ENCODE measurements at regions not wholly inside any gene's neighbourhood (a gene's known extent, or its start where the extent isn't known, plus 50 kb on each side); places are given as distances from the start of the nearest gene placed in this dataset.

DNA sequence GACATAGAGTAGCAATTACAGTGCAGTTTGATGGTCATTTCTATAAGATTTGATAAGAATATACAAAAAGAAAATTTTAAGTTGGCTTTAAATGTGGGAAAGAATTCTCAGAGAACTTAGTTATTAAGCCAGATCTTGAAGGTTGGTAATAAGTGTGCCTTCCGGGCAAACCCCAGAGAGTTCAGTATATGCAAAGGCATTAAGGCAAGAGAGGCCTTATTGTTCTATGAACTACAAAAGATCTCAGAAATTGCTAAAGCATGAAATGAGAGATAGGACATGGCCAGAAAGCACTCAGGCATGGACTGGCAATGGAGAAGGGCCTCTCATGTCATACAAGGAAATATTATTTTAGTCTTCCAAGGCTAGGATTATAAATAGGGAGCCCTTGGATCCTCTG, 390.2 kb upstream of the C1orf87 start:
- no peaks in the 10 kb centered on the region for H3K27me3 Mint-ChIP-seq
- no peak for ATAC-seq
- no peak overlapping the region for H3K4me3 Mint-ChIP-seq

DNA sequence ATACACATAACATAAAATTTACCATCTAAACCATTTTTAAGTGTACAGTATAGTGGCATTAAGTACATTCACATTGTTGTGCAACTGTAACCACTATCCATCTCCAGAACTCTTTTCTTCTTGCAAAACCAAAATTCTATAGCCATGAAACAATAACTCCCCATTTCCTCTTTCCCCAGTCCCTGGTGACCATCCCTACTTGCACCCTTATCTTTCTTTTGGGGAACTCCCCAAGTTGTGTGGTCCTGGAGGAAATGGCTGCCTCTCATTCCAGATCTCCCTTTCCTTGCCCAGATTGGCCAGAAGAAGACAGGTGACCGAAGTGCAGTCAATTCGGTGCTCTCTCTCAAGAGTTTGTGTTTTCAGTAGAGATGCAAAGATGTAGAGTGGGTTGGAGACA, 389.6 kb upstream of the C1orf87 start:
- H3K27ac Mint-ChIP-seq = no peak overlapping the region
- ATAC-seq = no peak
- no peak overlapping the region for H3K4me3 Mint-ChIP-seq
- no peaks in the 10 kb centered on the region for H3K4me1 Mint-ChIP-seq
- no peaks in the 10 kb centered on the region for H3K36me3 Mint-ChIP-seq
- H3K9me3 Mint-ChIP-seq = peaks cover 11% of the 10 kb centered on the region
- no peaks in the 10 kb centered on the region for H3K27me3 Mint-ChIP-seq

More for the DNA sequence above, 390.2 kb upstream of the C1orf87 start:
- H3K4me1 Mint-ChIP-seq = no peaks in the 10 kb centered on the region
- H3K9me3 Mint-ChIP-seq = peaks cover 11% of the 10 kb centered on the region
- H3K36me3 Mint-ChIP-seq = no peaks in the 10 kb centered on the region
- H3K27ac Mint-ChIP-seq = no peak overlapping the region

DNA sequence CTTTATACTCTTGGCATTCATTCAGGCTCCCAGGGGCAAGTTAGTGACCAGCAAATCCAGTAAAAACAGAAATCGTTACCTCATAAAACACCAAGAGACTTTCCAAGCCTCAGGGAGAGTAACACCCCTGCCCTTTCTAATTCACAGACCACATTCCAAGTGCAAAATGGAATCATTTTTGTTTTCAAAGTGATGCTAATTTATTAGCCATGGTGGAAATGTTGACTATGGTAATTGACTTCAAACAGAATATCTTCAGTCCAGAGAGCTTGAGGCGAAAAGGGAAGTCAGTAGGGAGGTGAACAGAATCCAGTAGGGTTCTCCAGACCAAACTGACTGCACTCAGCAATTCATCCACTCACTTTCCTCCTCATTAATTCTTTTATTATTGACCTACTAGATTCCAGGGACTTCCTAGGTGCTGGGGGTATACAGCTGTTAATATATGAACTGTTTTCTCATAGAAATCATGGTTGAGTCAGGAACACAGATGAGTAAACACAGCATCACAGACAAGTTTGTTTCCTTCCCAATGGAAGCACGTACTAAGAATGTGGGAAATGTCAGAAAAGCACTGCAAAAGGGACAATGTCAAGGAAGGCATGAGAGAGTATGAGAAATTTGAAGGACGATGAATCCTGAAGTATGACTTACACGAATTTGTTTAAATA, 388.5 kb upstream of the C1orf87 start:
- Mint-ChIP-seq H3K9me3 (peaks cover 11% of the 10 kb centered on the region), H3K27ac (no peak overlapping the region), H3K4me3 (no peak overlapping the region), H3K36me3 (no peaks in the 10 kb centered on the region), H3K27me3 (no peaks in the 10 kb centered on the region), H3K4me1 (no peaks in the 10 kb centered on the region)
- no peak for ATAC-seq

DNA sequence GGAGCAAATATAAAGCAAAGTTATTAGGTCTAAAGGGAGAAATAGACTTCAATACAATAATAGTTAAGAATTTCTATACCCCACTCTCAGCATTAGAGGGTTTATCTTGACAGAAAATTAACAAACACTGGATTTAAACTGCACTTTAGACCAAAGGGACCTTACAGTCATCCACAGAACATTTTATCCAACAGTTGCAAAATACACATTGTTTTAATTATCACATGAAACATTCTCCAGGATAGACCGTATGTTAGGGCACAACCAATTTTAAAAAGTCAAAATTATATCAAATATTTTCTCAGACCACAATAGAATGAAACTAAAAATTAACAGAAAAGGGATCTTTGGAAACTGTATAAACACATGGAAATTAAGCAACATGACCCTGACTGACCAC, 384.5 kb upstream of the C1orf87 start:
- Mint-ChIP-seq H3K4me3 (no peak overlapping the region), H3K36me3 (no peaks in the 10 kb centered on the region), H3K4me1 (no peaks in the 10 kb centered on the region), H3K27me3 (no peaks in the 10 kb centered on the region), H3K9me3 (peaks cover 11% of the 10 kb centered on the region), H3K27ac (no peak overlapping the region)
- no peak for ATAC-seq

DNA sequence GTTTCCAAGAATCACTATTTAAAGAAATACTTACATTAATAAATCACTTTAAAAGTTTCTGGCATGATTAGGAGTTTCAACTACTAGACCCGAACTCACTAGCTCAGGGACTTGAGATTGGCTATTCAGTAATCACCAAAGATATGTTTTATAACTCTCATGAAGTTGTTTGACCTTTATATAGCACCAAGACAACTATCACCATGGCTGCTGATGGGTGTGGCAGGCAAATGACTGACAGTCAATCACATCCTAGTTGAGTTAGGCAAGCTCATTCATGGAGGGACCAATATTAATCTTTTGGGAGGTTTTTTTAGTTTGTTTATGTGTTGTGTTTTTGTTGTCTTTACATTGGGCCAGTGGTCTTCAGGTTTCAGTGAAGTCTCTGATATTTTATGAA, 376.3 kb upstream of the C1orf87 start:
- Mint-ChIP-seq H3K36me3 (no peaks in the 10 kb centered on the region), H3K4me1 (no peaks in the 10 kb centered on the region), H3K27me3 (no peaks in the 10 kb centered on the region), H3K4me3 (no peak overlapping the region), H3K27ac (no peak overlapping the region), H3K9me3 (no peaks in the 10 kb centered on the region)
- ATAC-seq = no peak

DNA sequence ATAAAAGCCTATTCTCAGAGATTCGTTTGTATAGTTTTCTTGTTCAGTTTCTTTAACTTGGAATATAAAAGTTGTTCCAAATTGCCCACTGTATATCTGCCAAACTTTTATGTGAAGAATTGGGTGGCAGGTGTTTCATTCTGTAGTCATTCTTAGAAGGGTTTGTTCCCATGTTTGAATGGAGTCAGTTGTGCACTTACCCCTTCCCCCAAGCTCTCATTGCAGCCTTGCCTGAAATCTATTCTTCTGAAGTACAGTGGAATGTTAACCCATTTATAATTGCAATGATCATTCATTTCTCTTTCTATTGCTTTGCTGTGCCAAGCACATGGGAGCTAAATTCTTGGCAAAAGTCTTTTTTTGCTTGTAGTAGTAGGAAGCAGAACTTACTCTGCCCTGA, 375.3 kb upstream of the C1orf87 start:
- H3K27me3 Mint-ChIP-seq = no peaks in the 10 kb centered on the region
- no peaks in the 10 kb centered on the region for H3K4me1 Mint-ChIP-seq

DNA sequence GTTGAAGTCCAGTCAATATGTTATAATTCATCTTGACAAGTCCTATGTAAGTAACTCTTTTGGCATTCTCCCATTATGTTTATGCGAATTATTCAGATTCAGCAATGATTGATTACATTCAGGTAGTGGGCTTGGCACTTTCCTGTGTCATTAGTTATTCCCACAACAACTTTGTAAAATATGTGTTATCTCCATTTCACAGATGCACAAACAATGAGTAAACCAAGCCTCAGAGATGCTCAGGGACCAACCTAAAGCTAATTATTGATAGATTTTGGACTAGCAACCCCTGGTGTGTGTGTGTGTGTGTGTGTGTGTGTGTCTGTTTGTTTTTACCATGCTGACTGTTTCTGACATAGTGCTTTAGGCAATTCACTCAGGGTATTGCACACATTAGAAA, 371.1 kb upstream of the C1orf87 start:
- no peak overlapping the region for H3K4me3 Mint-ChIP-seq
- peaks cover 2% of the 10 kb centered on the region for H3K9me3 Mint-ChIP-seq
- no peaks in the 10 kb centered on the region for H3K4me1 Mint-ChIP-seq
- ATAC-seq = no peak
- no peak overlapping the region for H3K27ac Mint-ChIP-seq
- no peaks in the 10 kb centered on the region for H3K36me3 Mint-ChIP-seq
- no peaks in the 10 kb centered on the region for H3K27me3 Mint-ChIP-seq

More for the DNA sequence above, 375.3 kb upstream of the C1orf87 start:
- Mint-ChIP-seq H3K9me3 (no peaks in the 10 kb centered on the region), H3K36me3 (no peaks in the 10 kb centered on the region), H3K4me3 (no peak overlapping the region), H3K27ac (no peak overlapping the region)
- ATAC-seq = no peak

DNA sequence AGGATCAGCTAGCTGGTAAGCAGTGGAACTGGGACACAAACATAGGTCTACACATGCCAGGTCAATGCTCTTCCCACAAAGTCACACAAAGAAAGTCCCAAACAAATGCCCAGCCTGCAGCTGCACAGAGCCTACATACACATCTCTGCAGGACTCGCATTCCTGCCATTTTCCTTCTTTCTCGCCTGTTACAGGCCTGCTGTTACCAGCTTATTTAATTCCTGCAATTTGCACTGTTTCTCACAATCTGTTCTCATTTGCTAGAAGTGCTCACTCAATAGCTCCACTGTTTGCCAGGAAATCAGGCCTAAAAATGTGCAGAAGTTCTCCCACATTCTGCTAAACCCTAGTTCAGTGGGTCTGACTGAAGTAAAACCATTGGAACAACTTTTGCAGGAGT, 362.6 kb upstream of the C1orf87 start:
- ATAC-seq = no peak
- Mint-ChIP-seq H3K27me3 (no peaks in the 10 kb centered on the region), H3K4me3 (no peak overlapping the region), H3K9me3 (peaks cover 22% of the 10 kb centered on the region), H3K27ac (no peak overlapping the region), H3K36me3 (no peaks in the 10 kb centered on the region), H3K4me1 (no peaks in the 10 kb centered on the region)

DNA sequence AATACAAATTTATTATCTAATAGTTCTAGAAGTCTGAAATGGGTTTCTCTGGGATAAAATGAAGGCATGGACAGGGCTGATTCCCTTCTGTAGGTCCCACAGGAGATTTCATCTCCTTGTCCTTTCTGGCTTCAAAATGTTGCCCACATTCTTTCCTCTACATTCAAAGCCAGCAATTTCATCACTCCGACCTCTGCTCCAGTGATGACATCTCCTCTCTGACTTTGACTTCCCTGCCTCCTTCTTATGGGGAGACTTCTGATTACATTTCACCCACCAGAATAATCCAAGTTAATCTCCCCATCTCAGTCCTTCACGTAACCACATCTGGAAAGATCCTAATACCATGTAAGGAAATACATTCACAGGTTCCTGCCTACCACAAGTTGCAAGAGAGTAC, 358.0 kb upstream of the C1orf87 start:
- Mint-ChIP-seq H3K4me3 (no peak overlapping the region), H3K27me3 (no peaks in the 10 kb centered on the region), H3K4me1 (no peaks in the 10 kb centered on the region), H3K27ac (no peak overlapping the region), H3K36me3 (no peaks in the 10 kb centered on the region), H3K9me3 (peaks cover 17% of the 10 kb centered on the region)
- no peak for ATAC-seq

DNA sequence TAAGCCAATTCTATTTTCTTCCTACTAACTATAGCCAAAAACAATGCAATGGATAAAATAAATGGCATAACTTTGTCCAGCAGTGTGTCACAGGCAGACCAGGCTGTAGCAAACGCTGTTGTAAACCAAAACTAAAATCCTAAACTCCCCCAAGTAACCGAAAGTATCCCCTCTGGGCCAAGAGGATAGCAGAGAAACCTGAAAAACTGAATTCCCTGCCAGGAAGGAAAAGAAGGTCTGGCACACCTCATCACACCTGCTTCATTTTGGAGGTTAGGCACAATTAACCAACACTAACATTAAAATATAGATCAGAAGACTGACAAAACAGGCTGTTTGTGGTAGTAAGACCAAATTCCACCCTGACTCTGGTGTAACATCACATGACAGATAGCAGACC, 356.8 kb upstream of the C1orf87 start:
- no peaks in the 10 kb centered on the region for H3K27me3 Mint-ChIP-seq
- H3K4me3 Mint-ChIP-seq = no peak overlapping the region
- no peaks in the 10 kb centered on the region for H3K4me1 Mint-ChIP-seq
- peaks cover 14% of the 10 kb centered on the region for H3K9me3 Mint-ChIP-seq
- no peak for ATAC-seq
- H3K36me3 Mint-ChIP-seq = no peaks in the 10 kb centered on the region
- H3K27ac Mint-ChIP-seq = no peak overlapping the region

DNA sequence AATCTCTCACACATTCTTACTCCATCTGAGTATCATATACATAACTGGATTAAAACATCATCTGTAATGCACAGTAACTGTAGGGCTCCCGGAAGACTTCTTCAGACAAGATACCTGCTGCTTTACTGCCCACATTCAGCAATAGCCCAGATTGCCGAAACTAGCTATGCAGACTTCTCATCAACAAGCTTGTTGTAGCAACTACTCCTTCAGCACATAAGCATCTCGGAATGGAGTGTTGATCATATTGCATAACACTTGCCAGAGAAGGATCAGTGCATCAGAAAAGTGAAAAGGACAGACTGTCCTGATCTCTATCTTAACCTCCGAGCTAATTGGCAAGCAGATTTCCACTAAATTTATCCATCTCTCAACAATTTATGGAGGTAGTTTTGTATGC, 354.6 kb upstream of the C1orf87 start:
- no peaks in the 10 kb centered on the region for H3K36me3 Mint-ChIP-seq
- no peak overlapping the region for H3K4me3 Mint-ChIP-seq
- H3K27me3 Mint-ChIP-seq = no peaks in the 10 kb centered on the region
- H3K9me3 Mint-ChIP-seq = peaks cover 7% of the 10 kb centered on the region
- H3K4me1 Mint-ChIP-seq = no peaks in the 10 kb centered on the region
- no peak overlapping the region for H3K27ac Mint-ChIP-seq
- no peak for ATAC-seq

DNA sequence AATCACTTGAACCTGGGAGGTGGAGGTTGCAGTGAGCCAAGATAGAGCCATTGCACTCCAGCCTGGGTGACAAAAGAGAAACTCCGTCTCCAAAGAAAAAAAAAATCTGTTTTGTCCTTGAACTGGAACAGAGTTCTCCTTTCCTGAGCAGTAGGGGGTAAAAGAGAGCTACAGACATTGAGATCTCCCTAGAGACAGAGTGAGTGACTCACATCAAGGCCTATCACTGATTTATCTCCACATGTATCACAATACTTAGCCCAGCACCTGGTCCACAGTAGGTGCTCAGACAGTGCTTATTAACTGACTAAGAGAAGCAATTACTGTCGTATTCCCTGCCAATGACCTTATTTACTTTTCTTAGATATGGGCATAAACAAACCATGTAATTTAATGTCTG, 354.1 kb upstream of the C1orf87 start:
- Mint-ChIP-seq H3K4me3 (no peak overlapping the region), H3K4me1 (no peaks in the 10 kb centered on the region), H3K27me3 (no peaks in the 10 kb centered on the region), H3K27ac (no peak overlapping the region), H3K36me3 (no peaks in the 10 kb centered on the region), H3K9me3 (peaks cover 7% of the 10 kb centered on the region)
- ATAC-seq = no peak

DNA sequence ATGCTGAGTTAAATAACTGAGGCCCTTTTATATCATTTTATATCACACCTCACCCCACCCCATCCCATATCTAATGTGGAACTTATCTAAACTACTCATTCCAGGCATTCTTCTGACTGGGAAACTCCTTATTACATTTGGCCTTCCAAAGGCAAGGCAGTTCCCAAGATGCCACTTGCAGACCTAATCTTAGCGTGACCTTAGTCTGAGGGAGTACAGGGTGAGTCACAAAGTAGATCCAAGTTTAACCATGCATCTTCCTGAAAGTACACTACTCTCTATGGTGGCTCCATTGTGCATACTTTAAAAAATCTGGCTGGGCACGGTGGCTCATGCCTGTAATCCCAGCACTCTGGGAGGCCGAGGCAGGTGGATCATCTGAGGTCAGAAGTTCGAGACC, 353.6 kb upstream of the C1orf87 start:
- Mint-ChIP-seq H3K4me1 (no peaks in the 10 kb centered on the region), H3K4me3 (no peak overlapping the region), H3K36me3 (no peaks in the 10 kb centered on the region), H3K9me3 (peaks cover 7% of the 10 kb centered on the region), H3K27me3 (no peaks in the 10 kb centered on the region), H3K27ac (no peak overlapping the region)
- ATAC-seq = no peak

DNA sequence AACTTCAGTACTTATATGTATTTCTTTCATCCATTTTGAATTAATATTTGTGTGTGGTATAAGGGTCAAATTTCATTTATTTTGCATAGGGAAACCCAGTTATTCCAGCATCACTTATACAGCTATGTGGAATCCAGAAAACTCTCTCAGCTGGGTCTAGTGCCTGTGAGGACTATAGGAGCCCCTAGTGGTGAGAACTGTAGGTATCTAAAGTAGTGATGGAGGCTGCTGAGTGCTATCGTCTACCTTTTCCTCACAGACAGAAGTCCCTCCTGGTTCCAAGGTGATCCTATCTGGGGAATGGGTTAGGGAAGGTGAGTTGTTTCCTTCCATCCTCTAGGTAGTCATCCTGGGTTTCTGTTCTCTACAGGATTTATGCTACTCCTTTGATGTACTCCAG, 352.0 kb upstream of the C1orf87 start:
- H3K27ac Mint-ChIP-seq = no peak overlapping the region
- H3K9me3 Mint-ChIP-seq = peaks cover 10% of the 10 kb centered on the region

DNA sequence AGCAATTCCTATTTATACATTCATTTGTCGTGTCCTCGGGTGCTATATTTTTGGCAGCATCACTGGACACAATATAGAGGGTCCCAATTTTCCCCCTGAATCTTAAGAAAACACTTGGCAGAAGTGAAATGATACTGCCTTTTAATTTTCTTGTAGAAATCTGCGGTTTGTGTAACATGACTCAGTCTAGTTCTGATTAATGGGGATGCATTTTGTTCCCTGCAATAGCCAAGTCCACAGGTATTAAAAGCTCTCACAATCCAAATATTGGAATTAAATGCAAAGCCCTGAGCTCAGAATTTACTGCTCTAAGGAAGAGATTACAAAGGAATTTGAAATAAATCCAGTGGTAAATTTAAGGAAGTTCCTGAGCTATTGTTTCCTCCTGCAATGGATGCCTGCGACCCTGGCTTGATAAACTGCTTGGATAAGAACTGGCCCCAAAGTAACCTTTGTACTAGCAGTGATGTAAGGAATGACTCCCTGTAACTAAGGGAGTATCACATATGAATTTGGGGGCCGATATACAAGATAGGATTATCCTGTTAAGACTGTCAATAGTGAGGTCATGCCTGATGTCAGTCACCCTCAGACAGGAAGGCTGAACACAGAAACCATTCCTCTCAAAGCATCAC, 349.7 kb upstream of the C1orf87 start:
- ATAC-seq = no peak
- peaks cover 10% of the 10 kb centered on the region for H3K9me3 Mint-ChIP-seq
- no peaks in the 10 kb centered on the region for H3K27me3 Mint-ChIP-seq
- H3K4me3 Mint-ChIP-seq = no peak overlapping the region
- no peaks in the 10 kb centered on the region for H3K4me1 Mint-ChIP-seq
- H3K27ac Mint-ChIP-seq = no peak overlapping the region
- no peaks in the 10 kb centered on the region for H3K36me3 Mint-ChIP-seq

More for the DNA sequence above, 352.0 kb upstream of the C1orf87 start:
- no peaks in the 10 kb centered on the region for H3K36me3 Mint-ChIP-seq
- ATAC-seq = no peak
- H3K4me1 Mint-ChIP-seq = no peaks in the 10 kb centered on the region
- H3K27me3 Mint-ChIP-seq = no peaks in the 10 kb centered on the region
- H3K4me3 Mint-ChIP-seq = no peak overlapping the region

DNA sequence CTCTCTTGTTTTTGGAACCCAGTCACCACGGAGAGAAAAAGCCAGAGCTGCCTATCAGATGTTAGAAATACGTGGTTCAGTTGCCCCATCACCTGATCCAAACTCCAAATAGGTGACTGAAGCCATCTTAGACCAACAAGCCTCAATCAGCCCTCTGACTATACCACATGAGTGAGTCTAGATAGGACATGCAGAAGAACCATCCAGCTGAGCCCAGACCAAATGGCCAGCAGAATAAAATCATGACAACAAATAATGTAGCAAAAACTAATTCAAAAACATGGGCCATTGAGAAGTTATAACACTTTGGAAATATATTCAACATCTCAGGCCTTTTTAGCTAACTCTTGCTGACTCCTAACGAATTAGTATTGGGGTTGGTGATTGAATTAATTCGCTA, 348.4 kb upstream of the C1orf87 start:
- H3K4me3 Mint-ChIP-seq = no peak overlapping the region
- H3K36me3 Mint-ChIP-seq = no peaks in the 10 kb centered on the region
- no peak for ATAC-seq
- peaks cover 10% of the 10 kb centered on the region for H3K9me3 Mint-ChIP-seq
- no peaks in the 10 kb centered on the region for H3K27me3 Mint-ChIP-seq
- H3K27ac Mint-ChIP-seq = no peak overlapping the region
- no peaks in the 10 kb centered on the region for H3K4me1 Mint-ChIP-seq

Measured in stimulated activated memory B cell treated with anti-CD40 and anti-IgM and Interleukin-4, amounts not matched to agents 10 μg/mL and 1 μg/mL and 100 μg/mL, for 72 hours (primary cell).